Non-pigmented ciliary epithelial cell (primary cell): ENCODE measurements at regions not wholly inside any gene's neighbourhood (a gene's known extent, or its start where the extent isn't known, plus 50 kb on each side); places are given as distances from the start of the nearest gene placed in this dataset.

Experiments used
- DNase-seq: peaks from one replicate; pipeline ENCODE4 v3.0.0-alpha.2; 2010; ENCODE audit warnings: low read depth

- DNase-seq, result no peak
Measured at GRCh38 chr2:16561676-16562075, 104.0 kb downstream of the CYRIA start.

- DNase-seq, result no peak
Measured at GRCh38 chr2:16561251-16561650, 104.4 kb downstream of the CYRIA start.

GRCh38 chr2:16559278-16560067, 106.2 kb downstream of the CYRIA start:
- no peak for DNase-seq

DNA sequence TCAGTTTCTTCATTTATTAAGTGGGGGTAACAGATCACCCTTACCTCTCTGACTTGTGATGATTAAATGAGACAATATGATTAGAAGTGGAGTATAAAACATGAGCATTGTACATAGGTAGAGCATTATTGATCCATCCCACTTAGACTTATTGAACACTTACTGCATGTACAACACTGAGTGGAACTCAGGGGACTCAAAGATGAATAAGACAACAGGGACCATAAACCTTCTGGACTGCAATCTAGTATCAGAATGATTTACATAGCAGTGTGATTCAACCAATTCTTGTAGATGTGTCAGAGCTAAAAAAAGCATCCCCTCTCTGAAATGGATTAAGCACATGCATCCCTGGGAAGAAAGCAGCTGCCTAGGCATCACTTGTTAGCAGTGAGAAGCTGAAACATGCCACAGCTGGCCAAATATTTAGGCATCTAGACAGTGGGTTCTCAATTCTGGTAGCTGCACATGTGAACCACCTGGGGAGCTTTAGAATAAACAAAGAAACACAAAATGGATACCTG, 111.5 kb downstream of the CYRIA start:
- DNase-seq, result no peak

GRCh38 chr2:16553226-16553625, 112.4 kb downstream of the CYRIA start:
- DNase-seq, result no peak

- DNase-seq, result no peak
Measured at GRCh38 chr2:16552202-16552601, 113.4 kb downstream of the CYRIA start.

GRCh38 chr2:16548036-16548435, 117.6 kb downstream of the CYRIA start:
- no peak for DNase-seq

DNA sequence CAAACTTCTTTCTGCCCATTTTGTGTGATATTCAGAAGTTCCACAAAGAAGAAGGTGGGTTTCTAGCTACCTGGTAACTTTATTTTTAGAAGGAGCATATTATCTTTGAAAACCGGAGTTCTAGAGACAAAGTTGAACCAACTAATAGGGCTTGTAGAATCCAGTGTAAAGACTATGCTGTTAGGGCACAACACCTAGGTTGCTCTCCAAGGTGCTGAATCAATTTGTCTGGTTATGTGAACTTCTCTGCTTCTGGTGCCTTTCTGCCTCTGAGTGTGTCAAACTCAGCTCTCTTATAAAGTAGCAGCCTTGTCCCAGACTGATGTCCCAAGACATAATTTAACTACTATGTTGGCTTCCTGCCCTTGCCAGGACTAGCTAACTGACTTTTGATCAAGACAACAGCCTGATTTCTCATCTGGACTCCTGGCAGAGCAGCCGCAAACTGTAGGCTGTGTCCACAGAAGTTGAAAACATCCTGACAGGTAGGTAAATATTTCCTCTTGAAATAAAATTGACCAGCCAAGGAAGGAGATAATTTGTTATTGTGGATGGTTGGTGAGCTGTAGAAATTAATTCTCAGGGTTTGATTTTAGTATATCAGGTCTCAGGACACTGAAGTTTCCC, 119.4 kb downstream of the CYRIA start:
- no peak for DNase-seq

- DNase-seq, result no peak
Measured at GRCh38 chr2:16538707-16539106, 126.9 kb downstream of the CYRIA start.

GRCh38 chr2:16537347-16537746, 128.3 kb downstream of the CYRIA start:
- peak; percentile 22 for DNase-seq

DNA sequence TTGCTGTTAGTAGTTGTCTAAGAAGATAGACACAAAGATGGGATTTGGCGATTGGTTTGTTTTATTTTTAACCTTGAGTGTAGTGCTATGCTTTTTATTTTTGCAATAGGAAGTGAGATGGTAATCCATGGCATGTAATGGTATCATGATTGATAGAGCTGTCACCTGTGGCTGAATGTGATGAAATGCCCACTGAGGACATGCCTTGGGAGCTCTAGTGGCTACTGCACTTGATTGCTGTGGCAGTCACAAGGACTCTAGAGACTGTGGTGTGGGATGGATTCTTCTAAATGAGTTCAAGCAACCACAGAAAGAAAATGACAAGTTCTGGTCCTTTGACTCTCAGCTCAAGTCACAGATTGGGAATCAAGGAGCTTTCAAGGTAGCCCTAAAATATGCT, 139.4 kb downstream of the CYRIA start:
- DNase-seq, result no peak

- no peak for DNase-seq
Measured at GRCh38 chr2:16525265-16525887, 140.3 kb downstream of the CYRIA start.

DNA sequence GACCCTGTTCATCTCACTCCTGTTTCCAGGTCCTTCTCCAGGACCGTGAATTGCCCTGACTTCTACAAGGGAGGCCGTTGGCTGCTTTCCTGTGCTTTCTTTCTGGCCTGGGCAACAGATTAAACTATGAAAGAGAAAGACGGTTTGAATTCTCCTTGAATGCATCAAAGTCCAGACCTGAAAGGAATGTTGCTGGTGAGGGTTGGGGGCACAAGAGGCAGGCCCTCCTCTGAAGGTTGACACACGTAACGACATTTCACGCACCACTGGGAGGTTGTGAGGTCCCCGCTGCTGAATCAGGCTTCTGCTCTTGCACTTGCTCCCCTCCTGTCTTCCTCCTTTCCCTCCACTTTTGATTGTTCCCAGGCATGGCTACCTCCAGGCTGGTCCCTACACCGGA, 141.9 kb downstream of the CYRIA start:
- DNase-seq, result no peak

DNA sequence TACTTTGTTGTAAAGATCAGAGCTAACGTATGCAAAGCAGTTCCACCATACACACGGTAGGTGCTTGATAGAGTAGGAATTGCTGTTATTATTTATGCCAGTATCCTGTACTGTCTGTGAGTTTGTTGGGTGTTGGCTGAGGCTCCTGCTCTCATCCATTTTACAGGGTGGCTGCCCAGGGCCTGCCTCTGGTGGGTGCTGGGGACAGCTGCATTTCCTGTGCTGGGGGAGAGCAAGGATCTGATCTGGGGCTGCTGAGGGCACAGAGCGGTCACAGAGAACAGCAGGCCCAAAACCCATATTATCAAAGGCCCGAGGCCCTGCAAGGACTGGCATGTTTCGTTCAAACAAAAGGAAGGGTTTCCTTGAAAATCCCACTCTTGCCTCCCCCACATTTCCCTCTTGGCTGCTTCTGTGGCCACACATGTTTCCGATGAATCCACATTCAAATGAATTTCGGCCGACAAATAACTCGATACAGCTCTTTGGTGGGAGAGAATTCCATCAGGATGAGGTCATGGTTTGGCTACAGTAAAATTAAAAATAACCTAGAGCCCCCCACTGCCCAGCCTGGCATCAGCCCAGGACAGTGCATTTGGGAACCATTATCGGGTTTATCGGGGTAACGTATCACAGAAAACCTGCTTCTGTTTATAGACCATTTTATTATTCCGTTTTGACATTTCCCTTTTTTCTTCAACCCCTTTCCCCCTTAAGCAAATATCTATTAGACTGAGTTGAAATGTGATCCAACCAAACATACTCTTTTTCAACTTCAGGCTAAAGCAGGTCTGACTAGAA, 143.4 kb downstream of the CYRIA start:
- no peak for DNase-seq

- DNase-seq, result no peak
Measured at GRCh38 chr2:16520891-16521290, 144.7 kb downstream of the CYRIA start.

GRCh38 chr2:16515696-16516095, 149.9 kb downstream of the CYRIA start:
- no peak for DNase-seq

GRCh38 chr2:16513626-16514025, 152.0 kb downstream of the CYRIA start:
- DNase-seq, result no peak

DNA sequence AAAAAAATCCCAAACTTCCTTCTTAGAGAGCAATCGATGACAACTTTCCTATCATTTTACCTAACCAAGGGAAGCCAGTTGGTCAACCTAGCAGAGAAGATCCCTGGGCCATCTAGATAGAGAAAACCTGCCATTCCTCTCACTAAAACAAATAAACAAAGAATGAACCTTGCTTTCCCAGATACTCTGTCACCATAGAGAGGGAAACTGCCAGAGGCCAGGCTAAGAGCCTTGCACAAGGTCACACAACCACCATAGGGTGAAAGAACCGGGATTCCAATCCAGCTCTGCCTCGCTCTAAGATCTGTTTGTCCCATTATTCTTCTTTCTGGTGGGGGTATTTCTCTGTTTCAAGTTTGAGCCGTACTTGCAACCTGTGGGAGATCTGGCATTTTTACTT, 154.6 kb downstream of the CYRIA start:
- no peak for DNase-seq

DNA sequence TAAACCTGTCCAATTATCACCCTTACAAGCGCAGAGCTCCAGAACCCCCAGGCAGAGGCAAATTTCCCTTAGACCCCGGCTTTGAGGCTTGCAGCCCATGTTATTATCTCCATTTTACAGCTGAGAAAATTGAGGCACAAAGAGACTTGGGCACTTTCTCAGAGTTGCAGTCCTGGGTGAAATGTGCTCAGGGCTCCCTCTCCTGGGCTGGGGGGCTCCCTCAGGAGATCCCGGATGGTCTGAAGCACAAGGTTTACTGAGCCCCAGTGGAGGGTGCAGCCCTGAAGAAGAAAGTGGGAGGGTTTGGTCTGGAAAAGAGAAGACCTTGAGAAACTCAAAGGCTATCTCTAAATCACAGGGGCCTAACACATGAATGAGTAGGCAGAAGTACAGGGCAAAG, 156.6 kb downstream of the CYRIA start:
- DNase-seq, result no peak

- no peak for DNase-seq
Measured at GRCh38 chr2:16508490-16508851, 157.2 kb downstream of the CYRIA start.

- no peak for DNase-seq
Measured at GRCh38 chr2:16507655-16508489, 157.8 kb downstream of the CYRIA start.
